CD4-positive, alpha-beta T cell treated with Interleukin-6 at 100 ng/mL for 8 hours (primary cell): ENCODE measurements at regions not wholly inside any gene's neighbourhood (a gene's known extent, or its start where the extent isn't known, plus 50 kb on each side); places are given as distances from the start of the nearest gene placed in this dataset.
"Not testable (repeated sequence)": the region's sequence is repeated elsewhere in the genome, so short reads cannot be mapped to it uniquely, and the experiment has no call there.

ENCODE experiments used
- DNase-seq: peaks from one replicate; pipeline ENCODE4 v3.0.0-alpha.2; 2020; ENCODE audit warnings: mixed read lengths, low spot score

- no peak for DNase-seq
Measured at GRCh38 chr7:69440976-69441375, 157.3 kb upstream of the AUTS2 start.

- no peak for DNase-seq
Measured at GRCh38 chr7:69443136-69443535, 155.1 kb upstream of the AUTS2 start.

GRCh38 chr7:69445541-69445940, 152.7 kb upstream of the AUTS2 start:
- no peak for DNase-seq

GRCh38 chr7:69446213-69446612, 152.1 kb upstream of the AUTS2 start:
- DNase-seq = not testable (repeated sequence)

- DNase-seq = no peak
Measured at GRCh38 chr7:69448071-69448470, 150.2 kb upstream of the AUTS2 start.

- no peak for DNase-seq
Measured at GRCh38 chr7:69450456-69450855, 147.8 kb upstream of the AUTS2 start.

- no peak for DNase-seq
Measured at GRCh38 chr7:69451715-69452114, 146.6 kb upstream of the AUTS2 start.

GRCh38 chr7:69452797-69453196, 145.5 kb upstream of the AUTS2 start:
- DNase-seq = no peak

GRCh38 chr7:69457595-69458504, 140.4 kb upstream of the AUTS2 start:
- DNase-seq = no peak

- no peak for DNase-seq
Measured at GRCh38 chr7:69464035-69464434, 134.2 kb upstream of the AUTS2 start.

GRCh38 chr7:69465262-69465661, 133.0 kb upstream of the AUTS2 start:
- DNase-seq = no peak

- DNase-seq = no peak
Measured at GRCh38 chr7:69467826-69468225, 130.4 kb upstream of the AUTS2 start.

- DNase-seq = no peak
Measured at GRCh38 chr7:69476416-69476815, 121.9 kb upstream of the AUTS2 start.

GRCh38 chr7:69482676-69483075, 115.6 kb upstream of the AUTS2 start:
- DNase-seq = no peak

GRCh38 chr7:69489533-69489932, 108.7 kb upstream of the AUTS2 start:
- no peak for DNase-seq

- DNase-seq = no peak
Measured at GRCh38 chr7:69498671-69499070, 99.6 kb upstream of the AUTS2 start.

- DNase-seq = no peak
Measured at GRCh38 chr7:69502358-69502757, 95.9 kb upstream of the AUTS2 start.

GRCh38 chr7:69504733-69505420, 93.4 kb upstream of the AUTS2 start:
- no peak for DNase-seq

- no peak for DNase-seq
Measured at GRCh38 chr7:69508736-69509135, 89.5 kb upstream of the AUTS2 start.

GRCh38 chr7:69510114-69510513, 88.2 kb upstream of the AUTS2 start:
- DNase-seq = no peak

GRCh38 chr7:69515495-69516212, 82.6 kb upstream of the AUTS2 start:
- DNase-seq = no peak

GRCh38 chr7:69516238-69516820, 81.9 kb upstream of the AUTS2 start:
- no peak for DNase-seq
